Fibroblast of peridontal ligament (primary cell): ENCODE measurements at regions not wholly inside any gene's neighbourhood (a gene's known extent, or its start where the extent isn't known, plus 50 kb on each side); places are given as distances from the start of the nearest gene placed in this dataset.

Experiments used
- DNase-seq: peaks from one replicate; pipeline ENCODE4 v3.0.0-alpha.2; 2010; ENCODE audit errors: extremely low read depth

DNA sequence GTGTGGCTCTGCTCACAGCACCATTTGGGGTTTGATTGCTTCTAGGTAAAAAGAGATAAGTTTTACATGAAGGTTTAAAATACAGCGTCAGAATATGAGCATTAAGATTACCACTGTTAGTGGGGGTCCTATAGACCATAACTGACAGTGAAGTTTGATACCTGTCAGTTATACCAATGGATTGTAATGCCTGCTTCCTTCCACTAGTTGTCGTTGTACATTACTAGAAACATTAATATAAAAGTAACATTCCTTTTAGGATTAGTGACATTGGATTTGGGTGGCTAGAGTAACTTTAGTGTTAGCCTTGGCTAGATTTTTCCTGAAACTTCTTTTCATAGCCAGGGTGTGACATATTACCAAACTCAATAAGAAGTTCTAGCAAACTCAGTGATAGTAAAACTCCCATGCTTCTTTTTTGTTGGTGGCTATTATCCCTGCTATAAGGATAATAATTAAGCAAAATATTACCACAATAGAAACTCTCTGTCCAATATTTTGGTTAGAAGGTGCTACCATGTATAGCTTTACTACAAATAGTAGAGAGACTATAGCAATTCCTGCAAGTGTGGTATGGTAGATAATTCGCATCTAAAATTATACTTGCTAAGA, 57.1 kb downstream of the FAM181B start:
- DNase-seq: no peak

DNA sequence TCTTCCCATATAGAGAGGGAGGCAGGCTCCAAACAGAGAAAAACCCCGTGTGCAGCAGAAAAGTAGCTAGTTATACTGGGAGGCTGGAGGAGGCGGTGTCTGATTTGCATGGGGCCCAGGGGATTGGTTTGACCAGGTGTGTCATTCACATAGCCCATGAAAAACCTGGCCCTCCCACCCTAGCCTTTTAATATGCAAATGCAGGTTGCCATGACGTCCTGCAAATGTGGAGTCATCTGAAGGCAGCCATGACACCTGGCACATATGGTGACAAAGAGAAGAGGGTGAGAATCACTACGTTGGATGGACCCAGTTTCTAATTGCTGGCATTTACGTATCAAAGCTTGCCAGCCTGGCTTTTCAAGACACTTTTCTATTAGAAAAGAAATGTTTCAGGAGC, 57.8 kb downstream of the FAM181B start:
- no peak for DNase-seq

DNA sequence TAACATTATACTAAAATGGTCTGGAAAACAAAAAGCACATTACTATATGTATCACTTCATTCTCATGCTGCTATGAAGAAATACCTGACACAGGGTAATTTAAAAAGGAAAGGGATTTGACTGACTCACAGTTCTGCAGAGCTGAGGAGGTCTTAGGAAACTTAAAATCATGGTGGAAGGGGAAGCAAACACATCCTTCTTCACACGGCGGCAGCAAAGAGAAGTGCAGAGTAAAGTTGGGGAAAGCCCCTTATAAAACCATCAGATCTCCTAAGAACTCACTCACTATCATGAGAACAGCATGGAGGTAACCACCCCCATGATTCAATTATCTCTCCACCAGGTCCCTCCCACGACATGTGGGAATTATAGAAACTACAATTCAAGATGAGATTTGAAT, 60.0 kb downstream of the FAM181B start:
- DNase-seq: no peak

DNA sequence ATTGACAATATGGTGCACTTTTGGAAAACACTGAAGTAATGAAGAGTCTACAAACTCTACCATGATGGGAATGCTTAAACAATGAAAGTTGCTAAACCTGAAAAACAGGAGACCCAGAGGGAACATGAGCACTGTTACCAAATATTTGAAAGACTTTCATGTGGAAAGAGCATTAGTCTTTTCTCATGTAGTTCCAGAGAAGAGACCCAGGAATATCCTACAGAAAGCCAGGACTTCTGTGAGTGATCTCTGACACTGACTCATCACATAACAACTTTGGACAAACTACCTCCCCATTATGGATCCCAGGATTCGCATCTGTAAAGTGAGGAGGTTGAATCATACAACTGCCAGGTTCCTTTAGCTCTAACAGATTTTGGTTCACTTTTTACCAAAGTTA, 62.2 kb downstream of the FAM181B start:
- DNase-seq: no peak

DNA sequence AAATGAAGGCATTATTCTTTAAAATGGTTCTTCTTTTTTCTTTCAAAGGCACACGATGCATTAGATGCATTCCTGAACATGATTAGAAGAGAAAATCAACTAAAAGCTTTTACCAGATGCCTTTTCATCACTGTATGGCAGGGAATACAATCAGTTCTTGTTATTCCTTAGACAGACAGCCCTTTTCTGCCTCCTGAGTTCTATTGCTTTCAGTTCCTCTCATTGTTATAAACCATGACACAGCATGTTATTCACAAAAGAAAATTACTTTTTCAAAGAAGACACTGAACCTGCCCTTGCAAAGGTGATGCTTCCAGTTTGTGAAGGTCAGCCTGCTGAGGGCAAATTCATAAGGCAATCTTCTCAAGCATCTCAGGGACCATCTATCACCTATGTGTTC, 70.1 kb downstream of the FAM181B start:
- DNase-seq: no peak

DNA sequence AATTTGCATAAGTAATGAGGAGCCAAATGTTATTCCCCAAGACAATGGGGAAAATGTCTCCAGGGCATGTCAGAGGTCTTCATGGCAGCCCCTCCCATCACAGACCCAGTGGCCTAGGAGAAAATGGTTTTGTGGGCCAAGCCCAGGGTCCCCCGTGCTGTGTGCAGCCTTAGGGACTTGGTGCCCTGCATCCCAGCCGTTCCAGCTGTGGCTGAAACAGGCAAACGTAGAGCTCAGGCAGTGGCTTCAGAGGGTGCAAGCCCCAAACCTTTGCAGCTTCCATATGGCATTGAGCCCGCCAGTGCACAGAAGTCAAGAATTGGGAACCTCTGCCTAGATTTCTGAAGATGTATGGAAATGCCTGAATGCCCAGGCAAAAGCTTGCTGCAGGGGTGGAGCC, 79.9 kb downstream of the FAM181B start:
- no peak for DNase-seq

DNA sequence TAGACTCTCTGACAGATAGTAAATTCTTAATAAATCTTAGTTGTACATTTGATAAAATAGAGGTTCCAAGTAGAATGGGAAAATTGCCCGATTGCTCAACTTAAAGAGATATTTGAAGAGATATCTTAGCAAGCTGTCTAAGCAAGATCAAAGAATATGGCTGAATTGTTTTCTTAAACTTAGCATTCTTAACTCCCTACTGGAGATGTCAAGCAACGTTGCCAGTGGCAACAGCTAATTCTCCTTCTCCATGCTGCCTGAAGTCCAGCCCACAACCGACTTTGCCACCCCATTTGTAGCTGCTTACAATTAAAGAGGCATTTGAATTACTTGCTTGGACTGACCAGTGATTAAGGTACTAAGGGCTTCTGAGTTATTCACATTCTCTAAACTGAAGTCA, 94.4 kb downstream of the FAM181B start:
- no peak for DNase-seq

DNA sequence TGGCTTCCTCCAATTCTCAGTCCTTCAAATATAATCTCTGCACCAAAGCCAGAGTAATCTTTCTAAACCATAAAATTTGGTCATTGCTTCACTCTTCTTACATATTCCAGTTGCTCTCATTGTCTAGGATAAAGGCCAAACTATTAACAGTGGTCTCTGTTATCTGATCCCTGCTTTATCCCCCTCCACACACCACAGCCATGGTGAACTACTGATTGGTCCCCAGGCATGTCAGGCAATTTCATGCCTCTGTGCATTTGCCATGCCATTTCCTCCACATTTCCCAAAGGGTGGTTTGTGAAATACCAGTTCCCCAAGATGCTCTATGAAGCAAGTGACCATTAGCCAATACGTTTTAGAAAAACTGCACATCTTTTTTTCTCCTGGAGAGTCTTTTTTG, 97.0 kb downstream of the FAM181B start:
- DNase-seq: no peak

DNA sequence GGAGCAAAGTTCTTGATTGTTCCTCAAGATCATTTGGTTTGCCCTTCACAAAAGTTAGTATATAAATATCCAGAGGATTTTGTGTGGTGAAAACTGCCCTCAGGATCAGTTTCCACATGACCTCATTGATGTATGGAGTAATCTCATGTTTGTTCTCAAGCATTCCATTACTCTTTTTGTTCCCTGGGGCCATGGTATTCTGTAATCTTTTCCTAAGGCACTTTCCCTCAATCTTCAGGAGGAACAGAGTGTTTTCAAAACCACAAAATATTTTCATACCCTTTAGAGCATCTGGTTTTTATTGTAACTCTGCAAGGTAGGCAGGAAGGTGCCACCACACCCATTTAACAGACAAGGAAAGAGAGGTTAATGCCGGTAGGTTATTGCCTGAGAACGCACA, 99.6 kb downstream of the FAM181B start:
- DNase-seq: no peak

DNA sequence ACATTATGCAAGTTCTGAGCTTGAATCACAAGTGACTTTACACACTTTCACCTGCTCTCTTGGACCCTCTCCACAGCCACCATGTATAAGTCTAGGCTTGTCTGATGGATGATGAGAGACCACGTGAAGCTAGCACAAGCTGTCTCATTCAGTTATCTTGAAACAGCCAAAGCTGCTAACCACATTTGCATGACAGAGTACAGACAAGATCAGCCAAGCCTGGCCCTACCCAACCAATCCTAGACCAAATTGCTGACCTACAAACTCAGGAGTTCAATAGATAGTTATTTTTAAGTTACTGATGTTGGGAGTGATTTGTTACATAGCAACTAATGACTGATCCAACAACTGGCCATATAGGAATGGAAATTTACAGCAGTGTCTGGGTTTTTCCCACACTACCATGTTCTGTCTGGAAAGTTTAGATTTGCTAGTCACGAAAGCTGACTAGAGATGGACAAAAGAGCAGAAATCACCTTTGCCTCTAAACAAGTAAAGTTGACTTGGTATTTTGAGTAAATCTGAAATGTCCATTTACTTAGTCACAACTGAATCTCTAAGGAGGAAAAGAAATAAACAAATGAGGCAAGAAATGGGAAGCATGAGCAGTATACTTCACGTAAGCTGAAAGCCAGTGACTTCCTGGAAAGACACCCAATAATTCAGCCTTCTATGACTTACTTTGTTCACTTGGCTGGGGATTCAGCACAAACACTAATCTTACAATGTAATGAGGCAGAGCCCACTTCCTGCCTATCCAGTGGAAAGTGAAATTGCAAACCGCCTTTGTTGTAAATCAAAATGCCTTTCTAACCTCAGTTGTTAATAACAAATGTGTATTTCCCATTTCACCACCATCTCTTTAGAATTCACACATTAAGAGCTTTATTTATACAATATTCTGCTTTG, 101.7 kb downstream of the FAM181B start:
- DNase-seq: no peak

DNA sequence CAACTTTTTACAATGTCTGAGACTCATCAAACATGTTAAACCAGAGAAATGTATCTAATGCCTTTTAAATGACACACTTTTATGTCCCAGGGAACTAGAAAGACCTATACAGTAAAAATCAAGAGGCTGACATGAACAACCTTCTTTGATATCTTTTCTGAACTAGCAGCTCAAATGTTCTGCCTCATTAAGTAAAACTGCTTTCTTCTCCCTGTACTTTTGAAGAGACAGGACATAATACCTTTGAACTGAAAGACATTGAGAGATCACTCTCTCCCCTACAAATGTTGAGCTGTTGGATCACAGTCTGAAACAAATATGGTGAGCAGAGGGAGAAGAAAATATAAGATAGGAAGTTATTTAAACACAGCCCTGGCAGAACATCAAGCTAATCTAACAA, 123.0 kb downstream of the FAM181B start:
- no peak for DNase-seq

DNA sequence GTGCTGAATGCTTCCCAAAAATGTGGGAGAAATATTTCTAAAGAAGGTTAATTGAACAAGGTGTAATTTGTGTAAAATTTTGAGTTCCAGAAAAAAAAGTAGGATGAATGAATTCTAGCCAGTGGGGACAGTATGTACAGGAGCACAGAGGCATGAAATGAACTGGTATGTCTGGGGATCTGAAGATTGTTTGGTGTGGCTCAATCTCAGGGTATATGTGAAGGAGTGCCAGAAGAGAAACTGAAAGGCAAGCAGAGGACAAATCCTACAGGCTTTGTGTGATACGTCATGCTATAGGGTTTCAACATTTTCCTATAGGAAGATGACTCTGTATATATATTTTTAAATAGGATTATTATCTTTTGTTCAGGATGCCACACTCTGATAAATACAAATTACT, 126.9 kb downstream of the FAM181B start:
- no peak for DNase-seq

DNA sequence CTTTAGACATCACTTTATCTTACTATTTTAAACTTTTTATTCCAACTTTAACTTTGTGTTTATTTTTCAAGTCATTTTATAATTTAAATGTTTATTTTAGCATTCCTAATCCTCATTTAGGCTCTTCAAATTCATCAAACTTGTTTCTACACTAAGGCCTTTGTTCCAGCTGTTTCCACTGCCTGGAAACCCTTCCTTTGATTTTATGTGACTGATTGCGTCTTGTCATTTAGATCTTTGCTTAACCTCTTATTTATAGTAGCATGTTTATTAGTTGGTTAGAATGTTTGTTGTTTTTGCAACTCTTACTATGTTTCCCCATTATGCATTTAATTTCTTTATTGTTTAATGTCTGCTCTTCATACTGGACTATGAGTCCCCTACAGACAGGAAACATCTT, 132.0 kb downstream of the FAM181B start:
- no peak for DNase-seq

DNA sequence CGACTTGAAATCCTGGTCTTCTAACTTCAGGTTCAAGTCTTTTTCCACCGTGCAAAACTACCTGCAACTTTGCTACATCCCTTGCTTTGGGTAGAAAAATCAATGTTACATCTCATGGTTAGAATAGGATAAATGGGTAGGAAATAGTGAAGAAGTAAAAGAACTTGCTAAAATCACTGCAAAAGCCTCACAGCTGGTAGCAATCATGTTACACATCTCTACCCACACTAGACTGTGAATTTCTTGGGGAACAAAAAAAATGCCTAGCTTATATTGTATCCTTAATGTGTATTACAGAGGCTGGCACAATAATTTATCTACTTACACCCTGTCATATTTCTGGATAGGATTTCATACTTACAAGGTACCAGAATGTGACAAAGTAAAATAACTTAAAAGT, 133.8 kb downstream of the FAM181B start:
- no peak for DNase-seq

DNA sequence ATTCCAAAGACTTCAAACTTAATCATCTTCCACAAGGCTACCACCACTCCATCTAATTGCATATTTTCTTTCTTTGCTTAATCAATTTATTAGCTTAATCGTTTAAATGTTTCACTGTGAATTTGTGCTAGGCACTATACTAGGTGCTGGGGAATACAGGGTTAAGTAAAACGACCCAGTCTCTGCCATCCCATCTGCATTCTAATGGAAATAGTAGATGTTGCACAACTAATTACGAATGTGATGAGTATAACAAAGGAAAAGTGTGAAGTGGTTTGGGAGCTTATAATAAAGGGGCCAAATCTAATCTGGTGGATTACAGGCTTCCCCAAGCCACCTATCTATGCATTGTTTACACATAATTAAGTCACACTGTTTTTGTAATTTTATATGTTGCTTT, 147.1 kb downstream of the FAM181B start:
- DNase-seq: no peak

DNA sequence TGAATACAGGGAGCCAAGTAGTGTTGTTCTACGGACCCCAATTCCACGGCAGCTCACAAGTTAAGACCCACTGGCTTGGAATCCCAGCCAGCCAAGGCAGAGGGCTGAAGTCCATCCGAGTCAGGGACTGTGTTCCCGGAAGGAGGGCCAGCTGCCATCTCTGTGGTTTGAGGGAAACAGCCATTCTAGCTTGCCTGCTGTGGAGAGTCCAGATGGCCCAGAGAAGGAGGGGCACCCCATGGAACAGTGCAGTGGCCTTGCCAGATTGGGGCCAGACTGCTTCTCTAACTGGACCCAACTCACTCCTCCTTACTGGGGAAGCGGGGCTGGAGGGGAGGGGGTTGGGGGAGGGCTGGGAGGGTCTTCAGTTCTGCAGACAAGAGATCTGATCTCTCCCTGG, 156.4 kb downstream of the FAM181B start:
- DNase-seq: no peak

DNA sequence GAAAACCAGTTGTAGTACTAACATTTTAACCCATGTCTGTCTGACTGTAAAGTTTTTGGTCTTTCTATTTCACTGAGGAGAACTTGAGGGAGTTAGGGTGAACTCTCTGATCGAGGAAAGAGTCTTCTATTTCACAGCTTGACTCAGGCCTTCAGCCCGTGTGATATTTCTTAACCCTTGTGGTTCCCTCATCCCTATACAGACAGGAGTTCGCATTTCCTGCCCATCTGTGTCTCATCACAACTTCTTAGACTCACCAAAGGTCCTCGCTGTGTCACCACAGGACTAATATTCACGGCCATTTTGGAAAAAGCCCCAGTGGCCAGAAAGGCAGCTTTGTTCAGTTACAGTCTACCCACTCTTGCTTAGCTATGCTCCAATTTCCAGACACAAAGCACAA, 172.8 kb downstream of the FAM181B start:
- DNase-seq: no peak

DNA sequence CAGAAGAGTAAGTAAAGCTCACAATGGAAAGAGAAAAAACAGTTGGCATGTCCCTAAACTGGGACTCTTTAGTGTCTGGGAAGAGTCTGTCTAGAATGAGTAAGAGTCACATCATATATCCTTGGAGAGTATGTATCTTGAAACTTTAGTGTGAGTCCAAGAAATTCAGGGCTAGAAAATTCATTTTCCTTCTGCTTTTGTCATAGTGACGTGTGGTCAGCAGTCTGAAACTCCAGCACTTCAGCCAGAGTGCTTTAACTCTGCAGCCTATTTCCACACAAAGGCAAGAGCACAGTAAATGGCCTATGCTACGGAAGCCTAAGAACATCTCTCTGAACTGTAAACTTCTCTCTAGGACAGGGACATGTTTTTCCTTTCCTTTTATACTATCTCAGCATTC, 174.1 kb downstream of the FAM181B start:
- DNase-seq: no peak

DNA sequence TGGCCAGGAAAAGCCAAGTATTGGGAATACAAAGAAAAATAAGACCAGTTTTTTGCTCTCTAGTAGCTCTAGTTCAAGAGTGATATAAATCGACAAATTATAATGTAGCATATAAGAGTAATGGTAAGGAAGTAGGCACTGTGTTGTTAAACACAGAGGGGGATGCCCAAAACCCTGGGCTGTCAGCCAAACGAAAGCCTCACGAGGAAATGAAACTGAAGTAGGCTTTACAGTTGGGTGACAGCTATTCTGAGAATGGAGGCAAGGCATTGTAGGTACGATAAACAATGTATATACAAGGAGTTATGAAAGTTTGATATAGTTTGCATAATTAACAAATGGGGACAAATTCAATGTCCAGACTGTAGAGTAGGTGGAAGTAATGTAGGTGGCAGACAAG, 176.4 kb downstream of the FAM181B start:
- no peak for DNase-seq

DNA sequence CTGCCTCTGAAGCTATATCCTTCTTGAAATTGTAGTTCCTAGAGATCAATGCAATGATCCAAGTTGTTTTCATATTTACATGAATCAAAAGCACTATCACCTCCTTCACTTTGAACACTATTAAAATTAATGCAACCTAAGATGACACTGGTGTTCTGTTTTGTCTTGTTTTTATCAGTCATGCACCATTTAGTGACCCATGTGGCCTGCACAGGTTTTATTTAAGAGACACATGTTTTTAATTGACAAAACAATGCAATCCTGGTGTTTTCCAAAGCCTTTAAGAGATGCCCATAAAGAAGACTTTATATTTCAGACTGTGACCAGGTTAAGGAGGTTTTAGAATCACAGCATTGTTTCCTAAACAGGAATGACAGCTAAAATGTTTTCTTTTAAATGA, 177.5 kb downstream of the FAM181B start:
- no peak for DNase-seq

DNA sequence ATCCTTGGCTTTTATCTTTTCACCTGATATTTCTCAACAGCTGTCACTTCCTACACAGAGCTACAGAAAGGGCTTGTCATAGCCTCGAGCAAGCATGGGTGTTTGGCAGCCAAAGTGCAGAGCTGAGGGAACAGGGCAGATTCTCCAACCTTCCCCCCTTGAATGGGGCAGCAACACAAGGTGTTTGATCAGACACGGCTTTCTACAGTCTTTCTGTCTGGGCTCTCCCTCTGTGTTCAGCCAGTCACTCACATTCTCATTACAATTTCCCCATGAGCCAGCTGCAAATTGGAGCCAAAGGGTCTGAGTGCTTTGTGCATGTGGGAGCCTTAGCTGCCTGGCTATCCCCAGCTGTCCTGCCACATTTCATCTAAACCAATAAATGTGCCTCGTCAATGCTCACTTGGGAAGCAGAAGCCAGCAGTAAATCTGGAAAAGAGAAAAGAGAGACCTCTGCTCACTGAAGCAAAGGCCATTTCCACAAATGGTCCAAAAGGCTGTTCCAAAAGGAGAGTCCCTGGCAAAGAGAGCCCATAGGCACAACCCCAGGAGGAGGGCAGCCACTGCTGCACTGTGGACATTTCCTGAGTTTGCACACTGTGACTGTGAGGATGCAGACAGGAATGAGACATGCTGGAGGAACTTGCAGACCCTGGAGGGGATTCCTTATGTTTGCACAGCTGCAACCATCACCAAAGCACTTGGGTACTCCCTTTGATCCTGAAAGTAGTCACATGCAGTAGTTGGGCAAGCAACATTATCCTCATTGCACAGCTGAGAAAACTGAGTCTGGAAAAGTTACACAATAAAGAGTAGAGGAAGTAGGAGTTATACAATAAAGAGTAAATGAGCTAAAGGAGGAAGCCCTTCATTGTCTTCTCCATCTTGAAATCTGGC, 186.8 kb downstream of the FAM181B start:
- DNase-seq: no peak

DNA sequence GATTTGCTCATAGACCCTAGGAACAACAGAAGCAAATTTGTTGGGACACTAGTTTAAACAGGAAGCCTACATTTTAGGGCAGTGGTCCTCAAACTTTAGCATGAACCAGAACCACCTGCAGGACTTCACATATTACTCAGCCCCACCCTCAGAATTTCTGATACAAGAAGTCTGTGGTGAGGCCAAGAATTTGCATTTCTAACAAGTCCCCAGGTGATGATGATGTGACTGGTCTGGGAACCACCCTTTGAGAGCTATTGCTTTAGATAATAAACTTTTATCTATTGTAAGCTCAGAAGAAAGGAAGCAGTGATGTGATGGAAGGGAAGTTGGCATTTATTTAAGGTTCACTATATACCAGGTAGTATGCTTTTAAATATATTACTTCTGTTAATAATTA, 194.0 kb downstream of the FAM181B start:
- DNase-seq: no peak

DNA sequence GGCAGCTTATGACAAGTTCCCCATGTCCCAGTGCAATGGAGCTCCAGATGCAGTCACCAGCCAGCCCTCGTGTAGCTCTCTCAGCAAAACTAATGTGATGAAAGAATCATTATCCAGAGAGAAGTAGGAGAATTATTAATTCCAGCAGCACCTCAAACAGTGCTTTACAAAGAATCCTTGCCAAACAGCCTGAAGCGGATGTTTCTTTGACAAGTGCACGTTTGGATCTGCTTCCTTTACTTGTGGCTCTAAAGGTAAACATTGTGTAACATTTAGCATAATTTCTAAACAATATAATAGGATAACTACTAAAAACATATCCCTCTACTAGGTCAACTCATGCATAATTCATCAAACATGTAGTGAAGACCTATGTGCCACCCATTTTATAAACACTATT, 197.0 kb downstream of the FAM181B start:
- no peak for DNase-seq
